ENCODE measurements at regions not wholly inside any gene's neighbourhood (a gene's known extent, or its start where the extent isn't known, plus 50 kb on each side); places are given as distances from the start of the nearest gene placed in this dataset.

- ATAC-seq (no peak), DNase-seq (ENCODE audit: low spot score) (no peak)
- intact Hi-C loops (cut with DNase I) = no loop called here
Measured at GRCh38 chr12:127360580-127360979, 906.4 kb upstream of the TMEM132C start.

GRCh38 chr12:127362121-127362520 is 904.8 kb upstream of the TMEM132C start:
- DNase-seq (ENCODE audit: low spot score) (no peak), ATAC-seq (no peak)
- intact Hi-C loops (cut with DNase I) = no loop called here

- ATAC-seq = no peak
- intact Hi-C loops (cut with DNase I) = no loop called here
- no peak for DNase-seq (ENCODE audit: low spot score)
Measured at GRCh38 chr12:127363392-127363791, 903.6 kb upstream of the TMEM132C start.

DNA sequence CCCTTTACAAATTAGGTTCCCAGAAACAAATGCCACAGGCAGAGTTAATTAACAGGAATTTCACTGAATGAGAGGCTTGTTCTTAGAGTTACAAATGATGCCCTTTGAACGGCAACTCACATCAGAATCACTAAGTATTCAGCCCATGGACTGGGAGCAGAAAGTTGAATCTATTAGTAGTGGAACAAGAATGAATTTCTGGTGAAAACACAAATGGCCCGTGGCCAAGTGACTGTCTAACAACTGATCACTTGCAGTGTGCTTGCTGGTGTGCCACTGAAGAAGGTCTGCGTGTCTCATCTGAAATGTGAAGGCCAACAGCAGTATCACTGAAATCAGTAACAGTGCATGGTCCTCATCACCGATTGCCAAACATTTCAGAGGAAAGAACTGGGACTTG is 893.4 kb upstream of the TMEM132C start:
- DNase-seq (ENCODE audit: low spot score) = no peak
- intact Hi-C loops (cut with DNase I) = no loop called here
- ATAC-seq = no peak

- no peak for ATAC-seq
- no peak for DNase-seq (ENCODE audit: low spot score)
- intact Hi-C loops (cut with DNase I) = no loop called here
Measured at GRCh38 chr12:127374447-127374846, 892.5 kb upstream of the TMEM132C start.

DNA sequence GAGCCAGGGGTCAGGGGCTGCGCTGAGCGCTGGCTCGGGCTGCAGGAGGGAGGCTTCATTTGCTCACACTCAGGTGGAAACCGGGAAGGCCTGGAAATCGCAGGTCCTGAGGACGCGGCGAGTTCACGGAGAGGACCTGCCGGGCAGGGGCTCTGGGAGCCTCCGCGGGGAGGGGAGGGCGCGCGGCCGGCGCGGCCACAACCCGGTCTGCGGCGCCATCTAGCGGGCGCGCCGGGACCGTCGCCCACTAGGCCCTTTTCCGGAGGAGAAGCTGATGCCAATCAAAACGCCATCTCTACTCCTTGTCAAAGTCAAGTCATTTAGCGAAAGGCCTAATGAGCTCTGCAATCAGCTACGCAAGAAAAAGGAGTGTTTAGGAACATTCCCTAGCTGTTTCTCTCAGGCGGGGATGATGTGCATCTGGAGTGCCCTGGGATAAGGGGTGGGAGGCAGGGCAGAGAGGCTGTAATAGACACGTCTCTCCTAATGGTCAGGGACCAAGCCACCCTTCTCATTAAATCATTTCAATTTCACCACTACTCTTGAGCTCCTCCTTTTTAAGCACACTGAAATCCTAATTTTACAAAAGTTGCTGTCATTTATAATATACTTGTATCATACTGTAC is 885.8 kb upstream of the TMEM132C start:
- intact Hi-C loops (cut with DNase I) = no loop called here
- ATAC-seq (peak; percentile 66), DNase-seq (ENCODE audit: low spot score) (no peak)

- intact Hi-C loops (cut with DNase I) = no loop called here
- ATAC-seq (peak; percentile 62), DNase-seq (ENCODE audit: low spot score) (no peak)
Measured at GRCh38 chr12:127381681-127382080, 885.3 kb upstream of the TMEM132C start.

- intact Hi-C loops (cut with DNase I) = no loop called here
- ATAC-seq (no peak), DNase-seq (ENCODE audit: low spot score) (no peak)
Measured at GRCh38 chr12:127383281-127383680, 883.7 kb upstream of the TMEM132C start.

- intact Hi-C loops (cut with DNase I) = no loop called here
- DNase-seq (ENCODE audit: low spot score) (no peak), ATAC-seq (no peak)
Measured at GRCh38 chr12:127386723-127387122, 880.2 kb upstream of the TMEM132C start.

DNA sequence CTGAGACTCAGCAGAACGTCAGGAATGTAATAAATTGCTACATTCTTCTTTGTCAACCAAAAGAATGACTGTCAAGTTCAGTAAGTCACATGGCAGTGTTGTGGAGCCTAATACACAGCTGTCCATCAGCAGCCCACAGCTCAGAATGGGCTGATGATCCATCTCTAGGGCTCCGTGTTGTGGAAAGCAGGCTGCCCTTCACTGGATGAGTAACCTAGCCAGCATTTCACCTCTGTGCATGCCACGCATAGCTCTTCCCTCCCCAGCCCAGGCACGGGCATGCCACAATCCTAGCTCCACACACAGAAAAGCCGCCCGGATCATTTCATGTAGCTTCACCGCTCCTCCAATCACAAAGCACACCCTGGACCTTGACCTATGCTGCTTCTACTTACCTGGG is 878.0 kb upstream of the TMEM132C start:
- DNase-seq (ENCODE audit: low spot score) (no peak), ATAC-seq (no peak)
- intact Hi-C loops (cut with DNase I) = no loop called here

DNA sequence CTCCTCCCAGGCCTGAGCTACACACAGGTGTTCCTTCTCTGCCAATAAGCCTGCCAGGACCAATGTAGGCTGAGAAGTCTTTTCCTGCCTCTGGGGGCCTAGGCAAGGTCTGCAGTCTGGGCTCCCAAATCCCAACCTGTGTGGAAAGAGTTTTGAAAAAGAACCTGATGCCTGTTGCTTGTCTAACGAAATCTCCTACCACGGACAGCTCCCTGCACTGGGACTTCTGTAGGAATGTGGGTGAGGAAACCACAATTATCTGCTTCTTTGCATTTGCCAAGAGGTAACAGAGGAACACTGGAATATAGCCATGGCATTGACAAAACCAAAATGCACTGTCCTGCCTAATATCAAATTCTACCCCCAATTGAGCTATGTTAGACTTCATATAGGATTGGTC is 877.0 kb upstream of the TMEM132C start:
- no peak for ATAC-seq
- intact Hi-C loops (cut with DNase I) = no loop called here

DNA sequence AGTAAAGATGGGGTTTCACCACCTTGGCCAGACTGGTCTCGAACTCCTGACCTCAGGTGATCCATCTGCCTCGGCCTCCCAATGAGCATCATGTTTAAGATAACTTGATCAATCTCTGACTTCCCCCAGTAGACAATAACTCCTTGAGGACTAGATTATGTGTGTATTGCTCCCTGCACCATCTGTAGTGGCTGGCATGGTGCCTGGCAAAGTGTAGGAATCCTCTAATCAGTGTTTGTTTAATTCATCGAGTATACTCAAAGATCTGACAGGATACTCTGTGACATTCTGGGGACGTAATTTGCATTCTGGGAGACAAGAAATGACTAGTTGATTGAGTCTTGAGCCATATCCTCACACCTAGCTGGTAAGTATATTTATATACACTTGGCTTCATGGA is 873.5 kb upstream of the TMEM132C start:
- DNase-seq (ENCODE audit: low spot score) (no peak), ATAC-seq (no peak)
- intact Hi-C loops (cut with DNase I) = no loop called here

More for the DNA sequence above, 877.0 kb upstream of the TMEM132C start:
- no peak for DNase-seq (ENCODE audit: low spot score)

DNA sequence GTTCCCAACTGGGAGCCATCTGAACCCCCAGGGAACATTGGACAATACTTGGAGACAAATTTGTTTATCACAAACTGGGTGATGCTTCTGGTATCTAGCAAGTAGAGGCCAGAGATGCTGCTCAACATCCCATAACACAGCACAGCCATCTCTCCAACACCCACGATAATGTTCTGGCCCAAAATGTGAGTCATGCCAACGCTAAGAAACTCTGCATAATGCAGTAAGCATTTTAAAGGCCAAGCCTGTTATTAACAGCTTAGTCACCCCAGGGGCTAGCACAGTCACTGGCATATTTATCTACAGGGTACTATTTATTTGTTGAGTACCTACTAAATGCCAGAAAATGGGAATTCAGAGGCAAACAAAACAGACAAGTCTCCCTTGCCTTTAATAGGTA is 873.1 kb upstream of the TMEM132C start:
- no peak for ATAC-seq
- intact Hi-C loops (cut with DNase I) = no loop called here
- no peak for DNase-seq (ENCODE audit: low spot score)

DNA sequence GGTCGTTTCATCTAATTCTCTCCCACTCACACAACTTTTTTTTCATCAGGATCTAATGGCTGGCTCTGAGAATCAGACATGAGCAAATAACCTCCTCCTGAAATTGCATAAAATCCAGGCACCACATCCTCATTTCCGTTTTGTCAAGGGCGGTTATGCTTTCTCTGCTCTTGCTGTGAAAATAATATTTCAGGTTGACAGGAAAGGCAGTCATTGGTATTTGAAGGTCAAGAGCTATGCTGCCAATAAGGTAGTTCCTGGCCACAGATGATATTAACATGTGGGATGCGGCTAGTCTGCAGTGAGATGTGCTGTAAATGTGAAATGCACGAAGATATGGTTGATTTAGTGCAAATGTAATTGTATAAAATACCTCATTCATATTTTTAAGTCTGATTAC is 870.2 kb upstream of the TMEM132C start:
- ATAC-seq (no peak), DNase-seq (ENCODE audit: low spot score) (no peak)
- intact Hi-C loops (cut with DNase I) = no loop called here

DNA sequence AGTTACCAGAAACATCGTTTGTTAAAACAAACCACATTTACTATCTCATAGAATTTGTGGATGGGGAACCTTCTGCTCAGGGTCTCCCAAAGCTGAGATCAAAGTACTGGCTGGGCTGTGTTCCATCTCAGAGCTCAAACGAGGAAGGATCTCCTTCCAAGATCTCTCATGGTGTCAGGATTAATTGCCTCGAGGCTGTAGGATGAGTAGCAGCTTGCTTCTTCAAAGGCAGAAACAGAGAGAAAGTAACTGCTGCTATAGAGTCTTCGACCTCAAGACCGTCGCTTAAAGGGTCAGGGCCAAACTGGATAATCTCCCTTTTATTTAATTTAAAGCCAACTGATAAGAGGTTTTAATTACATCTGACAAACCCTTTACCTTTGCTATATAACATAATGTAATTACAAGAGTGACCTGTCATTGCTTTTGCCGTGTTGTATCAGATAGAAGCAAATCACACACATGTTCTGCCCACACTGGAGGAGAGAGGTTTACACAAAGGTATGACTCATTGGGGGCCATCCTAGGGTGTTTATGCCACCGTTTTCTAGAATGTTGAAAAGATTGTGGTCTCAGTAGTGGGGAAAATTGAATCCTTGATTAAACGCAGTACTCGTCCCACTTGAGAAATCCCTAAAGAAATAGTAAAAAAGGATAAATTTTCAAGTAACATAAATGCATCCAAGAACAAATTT is 868.8 kb upstream of the TMEM132C start:
- ATAC-seq (no peak), DNase-seq (ENCODE audit: low spot score) (no peak)
- intact Hi-C loops (cut with DNase I) = no loop called here

GRCh38 chr12:127399451-127399850 is 867.5 kb upstream of the TMEM132C start:
- DNase-seq (ENCODE audit: low spot score) (no peak), ATAC-seq (no peak)
- intact Hi-C loops (cut with DNase I) = no loop called here

DNA sequence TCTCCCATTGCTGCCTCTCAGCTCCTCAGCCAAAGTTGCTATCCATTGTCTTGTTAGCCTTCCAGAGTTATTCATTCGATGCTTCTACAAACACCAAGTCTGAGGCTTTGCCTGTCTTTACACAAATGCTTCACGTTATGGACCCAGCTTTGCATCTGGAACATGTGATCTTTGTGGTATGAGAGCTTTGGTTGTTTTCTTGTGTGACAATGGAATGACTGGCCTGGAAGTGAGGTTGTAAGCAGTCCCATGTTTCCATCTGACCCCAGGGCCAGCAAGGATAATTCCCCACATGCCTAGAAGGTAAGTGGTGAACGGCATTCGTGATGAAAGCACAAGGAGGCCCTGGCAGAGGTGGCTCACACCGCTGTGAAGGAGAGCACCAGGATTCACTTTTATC is 866.7 kb upstream of the TMEM132C start:
- no peak for DNase-seq (ENCODE audit: low spot score)
- intact Hi-C loops (cut with DNase I) = no loop called here
- ATAC-seq = no peak

DNA sequence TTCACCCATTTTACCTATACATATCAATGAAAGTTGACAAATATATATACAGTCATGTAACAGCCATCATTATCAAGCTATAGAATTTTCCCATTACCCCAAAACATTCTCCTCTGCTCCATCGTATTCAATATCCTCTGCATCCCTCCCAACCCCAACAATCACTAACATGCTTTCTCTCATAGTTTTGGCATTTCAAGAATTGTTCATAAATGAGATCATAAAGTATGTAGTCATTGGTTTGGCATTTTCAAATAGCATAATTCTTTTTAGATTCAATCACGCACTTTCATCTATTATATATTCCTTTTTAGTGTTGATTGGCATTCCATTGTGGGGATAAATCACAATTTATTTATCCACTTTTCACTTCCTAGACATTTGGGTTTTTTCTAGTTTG is 866.0 kb upstream of the TMEM132C start:
- no peak for ATAC-seq
- no peak for DNase-seq (ENCODE audit: low spot score)
- intact Hi-C loops (cut with DNase I) = no loop called here

DNA sequence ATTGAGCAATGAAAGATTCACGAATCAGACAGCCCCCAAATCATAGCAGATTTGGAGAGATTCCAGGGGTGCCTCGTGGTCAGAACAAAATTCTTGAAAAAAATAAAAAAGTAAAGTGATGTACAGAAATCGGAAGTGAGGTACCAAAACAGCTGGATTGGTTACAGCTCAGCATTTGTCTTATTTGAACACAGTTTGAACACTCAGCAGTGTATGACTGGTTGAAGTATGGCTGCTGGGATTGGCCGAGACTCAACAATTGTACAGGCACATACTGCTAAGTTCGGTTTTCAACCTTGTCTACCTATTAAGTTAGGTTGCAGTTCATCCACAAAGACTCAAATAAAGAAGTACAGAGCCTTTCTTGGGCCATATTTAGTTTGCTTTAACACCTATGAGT is 865.4 kb upstream of the TMEM132C start:
- DNase-seq (ENCODE audit: low spot score) (no peak), ATAC-seq (no peak)
- intact Hi-C loops (cut with DNase I) = no loop called here

- no peak for ATAC-seq
- intact Hi-C loops (cut with DNase I) = no loop called here
- no peak for DNase-seq (ENCODE audit: low spot score)
Measured at GRCh38 chr12:127411166-127411915, 855.6 kb upstream of the TMEM132C start.

Measured in sciatic nerve (tissue), 2 donors.